GM19467 (cell line): ENCODE measurements at regions not wholly inside any gene's neighbourhood (a gene's known extent, or its start where the extent isn't known, plus 50 kb on each side); places are given as distances from the start of the nearest gene placed in this dataset.

Source experiments
- ATAC-seq: cut with Tn5 transposase; IDR thresholded peaks from one replicate; pipeline ENCODE4 v1.9.1; 2021; ENCODE audit warnings: mild to moderate bottlenecking, moderate library complexity; ENCODE audit not compliant: unreplicated experiment

GRCh38 chr13:63693696-63694095, 2278.0 kb upstream of the PCDH20 start:
- ATAC-seq, result no peak

- ATAC-seq, result no peak
Measured at GRCh38 chr13:63691474-63691873, 2275.8 kb upstream of the PCDH20 start.

- no peak for ATAC-seq
Measured at GRCh38 chr13:63690672-63691071, 2275.0 kb upstream of the PCDH20 start.

- ATAC-seq, result no peak
Measured at GRCh38 chr13:63684822-63685221, 2269.2 kb upstream of the PCDH20 start.

GRCh38 chr13:63680704-63681103, 2265.1 kb upstream of the PCDH20 start:
- ATAC-seq, result no peak

- ATAC-seq, result no peak
Measured at GRCh38 chr13:63671296-63671695, 2255.6 kb upstream of the PCDH20 start.

DNA sequence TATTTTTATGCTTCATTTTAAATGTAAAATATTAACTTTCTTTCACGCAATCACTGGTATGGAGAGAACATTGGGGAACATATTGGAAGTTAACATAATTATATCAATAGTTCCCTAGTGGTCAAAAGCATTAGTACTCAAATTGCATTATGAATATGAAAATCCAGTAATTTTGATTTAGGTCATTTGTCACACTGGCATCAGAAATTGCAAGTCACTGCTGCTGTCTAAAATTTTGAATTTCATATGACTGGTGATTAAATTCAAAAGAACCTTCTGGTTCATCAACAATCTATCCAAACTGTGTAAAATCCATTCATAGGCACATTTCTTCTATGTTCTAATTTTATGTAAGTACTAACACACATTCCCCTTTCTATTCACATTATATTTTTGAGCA, 2235.7 kb upstream of the PCDH20 start:
- no peak for ATAC-seq

DNA sequence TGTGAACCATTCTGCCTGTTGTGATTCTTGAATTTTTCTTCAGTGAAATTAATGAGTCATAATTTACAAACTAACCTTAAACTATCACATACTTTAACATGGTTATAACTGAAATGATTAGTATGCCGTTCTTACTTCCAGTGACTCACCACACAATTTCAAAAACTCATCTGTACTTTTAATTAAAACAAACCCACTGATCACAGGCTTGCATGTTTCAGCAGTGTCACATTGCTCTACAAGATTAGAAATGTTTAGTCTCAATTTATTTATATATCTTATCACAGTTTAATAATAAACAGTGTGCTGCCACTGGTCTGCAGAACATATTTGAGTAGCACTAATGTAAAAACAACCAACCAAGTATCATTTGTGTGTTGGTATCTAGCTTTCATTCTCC, 2227.9 kb upstream of the PCDH20 start:
- no peak for ATAC-seq

- ATAC-seq, result no peak
Measured at GRCh38 chr13:63636316-63636993, 2220.8 kb upstream of the PCDH20 start.

DNA sequence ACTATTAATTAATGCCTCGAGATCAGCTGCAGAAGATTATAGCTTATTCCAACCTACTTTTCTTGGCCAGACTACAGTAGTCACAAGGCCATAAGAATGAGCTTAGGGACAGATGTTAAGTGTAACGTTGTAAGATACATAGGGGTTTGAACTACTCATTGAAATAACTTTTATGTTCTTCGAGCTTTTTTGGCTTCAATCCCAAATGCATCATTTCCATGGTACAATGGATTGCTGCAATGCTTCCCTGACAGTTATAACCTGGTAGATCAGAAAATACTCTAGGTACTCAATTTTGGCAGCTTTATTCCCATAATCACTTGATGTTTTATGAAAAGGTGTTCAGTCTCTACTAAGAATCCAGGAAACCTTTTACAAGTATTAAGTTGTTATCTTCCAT, 2216.7 kb upstream of the PCDH20 start:
- ATAC-seq, result no peak

- no peak for ATAC-seq
Measured at GRCh38 chr13:63631006-63631405, 2215.4 kb upstream of the PCDH20 start.

DNA sequence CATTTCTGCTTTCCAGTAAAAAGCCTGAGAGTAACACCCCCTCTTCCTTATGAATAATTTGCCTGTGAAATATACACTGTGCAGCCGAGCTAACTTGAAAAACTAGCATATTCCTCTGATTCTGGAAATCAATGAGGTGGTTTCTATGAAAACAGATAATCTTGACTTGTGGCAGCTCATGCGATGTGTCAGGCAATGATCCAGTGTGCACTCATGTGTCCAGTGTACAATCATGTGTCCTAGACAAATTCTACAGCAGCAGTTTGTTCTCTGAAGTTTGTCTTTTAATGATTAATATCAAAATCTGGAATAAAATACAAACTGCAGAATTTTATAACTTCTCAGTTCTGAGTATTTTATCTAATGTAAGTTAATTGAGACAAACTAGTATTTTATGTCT, 2213.9 kb upstream of the PCDH20 start:
- no peak for ATAC-seq

GRCh38 chr13:63628310-63628709, 2212.7 kb upstream of the PCDH20 start:
- no peak for ATAC-seq

GRCh38 chr13:63625869-63626268, 2210.2 kb upstream of the PCDH20 start:
- no peak for ATAC-seq

DNA sequence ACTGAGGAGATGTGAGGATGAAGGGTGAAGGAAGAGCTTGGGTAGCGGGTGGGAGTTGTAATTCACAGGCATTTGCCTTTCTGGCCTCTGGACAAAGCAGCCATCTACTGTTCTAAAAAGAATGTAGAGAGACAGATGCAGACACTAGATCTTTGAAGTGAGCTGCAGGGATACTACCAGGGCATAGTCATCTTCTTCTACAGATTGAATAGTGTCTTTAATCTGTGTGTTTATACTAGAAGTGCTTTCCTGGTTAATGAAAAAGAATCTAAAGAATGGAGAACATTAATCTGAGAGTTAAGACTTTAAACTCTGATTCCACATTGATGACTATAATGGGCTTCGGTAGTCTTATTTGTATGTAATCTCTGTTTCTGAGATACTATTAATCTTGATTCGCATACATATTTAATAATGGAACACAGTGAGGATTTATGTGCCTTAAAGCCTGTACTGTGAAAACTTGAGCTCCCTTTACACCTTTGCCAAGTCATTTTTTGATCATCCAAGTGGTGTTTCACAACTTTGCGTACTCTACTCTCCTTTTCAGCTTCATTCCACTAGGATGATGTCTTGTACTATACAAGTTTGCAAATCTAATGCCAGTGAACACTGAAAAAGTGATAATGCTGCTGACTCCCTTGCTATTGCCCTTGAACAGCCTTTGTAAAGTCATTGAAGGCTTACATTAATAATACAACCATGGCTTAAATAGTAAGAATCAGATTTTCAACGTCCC, 2199.4 kb upstream of the PCDH20 start:
- no peak for ATAC-seq

- ATAC-seq, result no peak
Measured at GRCh38 chr13:63607153-63607552, 2191.5 kb upstream of the PCDH20 start.

GRCh38 chr13:63605962-63606361, 2190.3 kb upstream of the PCDH20 start:
- no peak for ATAC-seq

DNA sequence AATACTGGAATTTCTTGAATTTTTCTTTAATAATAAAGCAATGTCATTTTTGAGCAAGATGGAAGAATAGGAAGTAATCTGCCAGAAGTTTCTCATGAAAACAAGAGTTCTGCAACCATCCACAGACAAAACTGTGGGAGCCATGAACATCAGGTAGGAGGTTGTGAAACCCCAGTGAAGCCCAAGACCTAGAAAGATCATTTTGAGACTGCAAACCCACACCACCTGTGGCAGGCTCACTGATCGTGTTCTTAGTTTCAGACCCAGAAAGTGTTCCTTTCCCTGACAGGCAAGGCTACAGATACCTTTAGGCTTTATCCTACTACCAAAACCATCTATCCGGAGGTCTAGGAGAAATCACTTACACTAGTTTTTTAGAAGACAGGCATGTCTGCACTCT, 2189.8 kb upstream of the PCDH20 start:
- ATAC-seq, result no peak

- ATAC-seq, result no peak
Measured at GRCh38 chr13:63595811-63596210, 2180.2 kb upstream of the PCDH20 start.

DNA sequence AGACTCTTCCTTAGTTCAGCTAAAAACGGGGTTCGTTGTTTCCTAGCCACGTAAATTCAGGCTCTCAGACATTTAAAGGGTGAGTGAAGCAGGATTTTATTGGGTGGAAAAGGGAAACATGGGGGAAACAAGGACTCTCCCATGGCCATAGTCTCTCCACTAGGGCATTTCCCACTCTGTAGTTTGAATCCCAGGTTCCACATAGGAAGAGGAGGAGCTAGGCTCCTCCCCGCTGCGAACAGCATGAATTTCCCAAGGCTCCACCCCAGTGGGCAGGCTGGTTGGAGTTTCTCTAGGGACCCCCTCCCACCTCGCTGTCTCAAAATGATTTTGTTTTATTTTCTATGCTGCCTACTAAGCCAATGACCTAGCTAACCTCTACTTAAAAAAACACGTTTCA, 2170.8 kb upstream of the PCDH20 start:
- no peak for ATAC-seq

DNA sequence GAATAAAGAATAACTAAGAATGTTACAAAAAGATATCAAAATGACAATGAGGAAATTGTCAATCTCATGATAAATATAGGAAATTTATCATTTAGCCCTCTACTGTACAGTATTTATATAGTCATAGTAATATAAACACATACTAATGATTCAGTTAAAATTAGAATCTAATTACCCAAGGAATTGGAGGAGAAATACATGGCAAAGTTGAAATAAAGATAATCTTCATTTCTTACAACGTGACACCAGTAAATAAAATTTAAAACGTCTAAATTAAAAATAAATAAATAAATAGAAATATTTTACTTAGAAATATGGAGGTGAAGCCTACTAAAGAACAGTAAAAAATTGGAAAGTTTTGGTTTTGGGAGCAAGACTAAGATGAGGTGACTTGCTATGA, 2163.1 kb upstream of the PCDH20 start:
- no peak for ATAC-seq

DNA sequence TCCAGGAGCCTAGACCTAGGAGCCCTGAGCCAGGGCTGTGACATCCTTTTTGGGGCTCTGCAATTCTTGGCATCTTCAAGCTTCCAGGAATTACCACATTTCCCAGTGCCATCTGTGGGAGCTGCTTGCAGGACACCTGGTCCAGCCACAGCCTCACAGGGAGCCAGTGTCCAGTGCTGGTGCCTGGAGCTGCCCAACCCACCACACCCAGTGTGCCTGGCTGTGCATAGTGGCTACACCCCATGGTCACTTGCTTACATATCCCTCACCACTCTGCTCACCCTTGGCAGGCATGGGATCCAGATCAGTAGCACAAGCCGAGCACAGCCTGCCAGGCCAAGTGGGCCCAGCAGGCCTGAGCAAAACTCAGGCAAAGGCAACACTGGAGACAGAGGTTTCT, 2151.4 kb upstream of the PCDH20 start:
- no peak for ATAC-seq

DNA sequence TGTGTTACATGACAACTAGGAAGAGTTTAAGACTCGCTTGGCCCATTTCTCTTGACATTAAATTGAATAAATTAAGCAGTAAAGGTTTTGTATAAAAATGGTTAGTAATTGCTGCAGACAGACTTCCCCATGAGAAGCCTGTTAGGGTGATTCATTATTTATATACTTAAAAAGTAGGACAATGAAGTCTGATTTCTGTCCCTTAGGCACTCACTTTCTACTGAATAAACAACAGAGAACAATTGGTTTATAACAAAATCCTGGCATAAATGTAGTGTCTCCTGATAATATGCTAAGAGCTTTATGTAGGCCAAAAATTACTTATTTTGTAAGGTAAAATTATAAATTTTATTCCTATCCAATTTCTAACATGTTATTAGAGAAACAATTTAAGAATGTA, 2138.5 kb upstream of the PCDH20 start:
- ATAC-seq, result no peak
